K562 (cell line): ENCODE measurements at regions not wholly inside any gene's neighbourhood (a gene's known extent, or its start where the extent isn't known, plus 50 kb on each side); places are given as distances from the start of the nearest gene placed in this dataset.

Experiments used
- ATAC-seq: fragments of 200-7000 bp; cut with Tn5 transposase; 3 replicates; pipeline ENCODE4 v1.9.1; 2020; ENCODE audit warnings: moderate library complexity
- BruUV-seq: library from RNA; stranded (reverse); fragments of 400-500 nt; replicated peaks from 2 replicates; lab custom pipeline; 2021; lab: Mats Ljungman, UMichigan
- CTCF ChIA-PET: fragments of 300-600 bp; formaldehyde crosslinking; extraction: SDS; loops from one replicate; lab custom pipeline; 2021; ENCODE audit warnings: low intra/inter-chr PET ratio; lab: Yijun Ruan, JAX
- POLR2A ChIA-PET: fragments of 300-600, 350-650 bp; sonication (Branson Sonifier 250); formaldehyde crosslinking; extraction: SDS; loops from one replicate; lab custom pipeline; 2021; ENCODE audit warnings: antibody characterized with exemption, inconsistent platforms; lab: Yijun Ruan, JAX
- DNase-seq, 4 experiments: peaks; one replicate each; pipeline versions ENCODE4 v3.0.0 to v3.0.0-alpha.2; 2011 to 2018; ENCODE audit warnings: low spot score in 3 of 4, mixed read lengths in 3 of 4; ENCODE audit errors: extremely low read depth in 1 of 4
- FAIRE-seq: peaks from 2 replicates; lab custom pipeline; 2011; peaks lifted over from hg19 to GRCh38; lab: Jason Lieb, UNC
- H2AFZ ChIP-seq: 2 replicates; pipeline ENCODE4 v1.6.0; 2011; ENCODE audit warnings: low read depth, low read length, control low read depth, inconsistent platforms
- H3K27ac ChIP-seq: fragments of 200-600 bp; 3 replicates; pipeline ENCODE4 v1.8.0; 2011; ENCODE audit warnings: low read depth, mild to moderate bottlenecking, control low read depth, inconsistent platforms, low read length, moderate library complexity, mixed read lengths; ENCODE audit errors: extremely low read depth
- H3K27me3 ChIP-seq, 2 experiments: fragments of 300-600 bp in 1 of 2; 2 replicates in 1 of 2; 3 replicates in 1 of 2; pipeline versions ENCODE4 v1.6.0 to v1.8.0; 2011; ENCODE audit warnings: inconsistent platforms in 2 of 2, low read length in 2 of 2, mild to moderate bottlenecking in 1 of 2, mixed read lengths in 1 of 2, moderate library complexity in 1 of 2; ENCODE audit not compliant: control insufficient read depth in 2 of 2, insufficient read depth in 2 of 2
- H3K36me3 ChIP-seq: fragments of 300-600 bp; 3 replicates; pipeline ENCODE4 v1.8.0; 2011; ENCODE audit warnings: mild to moderate bottlenecking, low read length, inconsistent platforms; ENCODE audit not compliant: control insufficient read depth, insufficient read depth
- H3K4me1 ChIP-seq, 2 experiments: fragments of 200-600 bp in 1 of 2; replicated peaks in 1 of 2; 2 replicates in 1 of 2; 3 replicates in 1 of 2; pipeline versions ENCODE4 v1.5.1 to v1.8.0; 2011; ENCODE audit warnings: inconsistent platforms in 2 of 2, low read length in 2 of 2, mild to moderate bottlenecking in 1 of 2, mixed read lengths in 1 of 2, moderate library complexity in 1 of 2; ENCODE audit not compliant: control insufficient read depth in 2 of 2, insufficient read depth in 2 of 2
- H3K4me2 ChIP-seq: 2 replicates; pipeline ENCODE4 v1.6.1; 2011; ENCODE audit warnings: low read length, control low read depth, inconsistent platforms, mixed read lengths; ENCODE audit not compliant: insufficient read depth
- H3K4me3 ChIP-seq: fragments of 200-600 bp; sonication (generic), shearing (Covaris generic); 2 replicates; pipeline ENCODE4 v1.5.1; 2016; ENCODE audit warnings: control low read depth, inconsistent platforms
- H3K79me2 ChIP-seq: fragments of 200-600 bp; 3 replicates; pipeline ENCODE4 v1.8.0; 2011; ENCODE audit warnings: low read length, inconsistent platforms; ENCODE audit not compliant: control insufficient read depth, insufficient read depth
- H3K9ac ChIP-seq, 2 experiments: 2 replicates each; pipeline versions ENCODE4 v1.6.0 to v1.6.1; 2011; ENCODE audit warnings: low read depth in 2 of 2, low read length in 2 of 2, control low read depth in 1 of 2, inconsistent platforms in 1 of 2, mild to moderate bottlenecking in 1 of 2, mixed read lengths in 1 of 2; ENCODE audit not compliant: insufficient read depth in 1 of 2
- H3K9me1 ChIP-seq: one replicate; pipeline ENCODE4 v1.6.0; 2011; ENCODE audit warnings: inconsistent platforms, mild to moderate bottlenecking, low read length, moderate library complexity; ENCODE audit not compliant: control insufficient read depth, insufficient read depth
- H3K9me3 ChIP-seq: replicated peaks from 2 replicates; pipeline ENCODE4 v1.5.1; 2011; ENCODE audit warnings: low read depth, low read length, inconsistent platforms; ENCODE audit not compliant: control insufficient read depth, insufficient read depth
- H4K20me1 ChIP-seq: replicated peaks from 2 replicates; pipeline ENCODE4 v1.6.1; 2011; ENCODE audit warnings: low read length, inconsistent platforms, mixed read lengths; ENCODE audit not compliant: control insufficient read depth, insufficient read depth
- CSDE1 ChIP-seq, 2 experiments: fragments of 450-650 bp; IDR thresholded peaks; 2 replicates each; pipeline ENCODE4 v1.6.1; 2016; ENCODE audit warnings: mild to moderate bottlenecking in 1 of 2
- HMGN3 ChIP-seq: IDR thresholded peaks from 2 replicates; pipeline ENCODE4 v1.6.1; 2011; ENCODE audit warnings: borderline replicate concordance, low read depth, mild to moderate bottlenecking, mixed read lengths, low read length; ENCODE audit not compliant: insufficient read length; ENCODE audit errors: extremely low read depth
- PYGO2 ChIP-seq: fragments of 450-650 bp; IDR thresholded peaks from 2 replicates; pipeline ENCODE4 v1.6.1; 2016; ENCODE audit warnings: mild to moderate bottlenecking, missing genetic modification characterization, moderate library complexity, missing compliant biosample characterization
- RBM17 ChIP-seq: fragments of 200-400 bp; formaldehyde crosslinking; IDR thresholded peaks from 2 replicates; pipeline ENCODE4 v1.6.1; 2017; ENCODE audit warnings: low read depth, mild to moderate bottlenecking, low read length, borderline replicate concordance
- SAFB ChIP-seq: fragments of 200-400 bp; formaldehyde crosslinking; IDR thresholded peaks from 2 replicates; pipeline ENCODE4 v1.6.1; 2017; ENCODE audit warnings: low read depth, low read length, borderline replicate concordance
- SIN3A ChIP-seq, 2 experiments: fragments of 150-350 bp in 1 of 2; IDR thresholded peaks; 2 replicates each; pipeline ENCODE4 v1.6.1; 2011 to 2016; ENCODE audit warnings: borderline replicate concordance in 2 of 2, low read depth in 2 of 2, low read length in 2 of 2, mild to moderate bottlenecking in 2 of 2, moderate library complexity in 2 of 2; ENCODE audit not compliant: control insufficient read depth in 1 of 2
- SIX5 ChIP-seq, 2 experiments: IDR thresholded peaks; 2 replicates each; pipeline ENCODE4 v1.6.1; 2011; ENCODE audit warnings: low read length in 2 of 2, borderline replicate concordance in 1 of 2, low read depth in 1 of 2, mild to moderate bottlenecking in 1 of 2, moderate library complexity in 1 of 2; ENCODE audit not compliant: insufficient read depth in 1 of 2
- ZKSCAN1 ChIP-seq: fragments of 150-350 bp; IDR thresholded peaks from 2 replicates; pipeline ENCODE4 v1.6.1; 2016; ENCODE audit warnings: low read depth, low read length
- WGBS: fragments of 100-300 bp; shearing (Covaris generic); methylation state at CpG from one replicate; pipeline ENCODE4 v1.1.6; 2016; ENCODE audit warnings: low coverage, mixed read lengths; ENCODE audit not compliant: insufficient coverage; ENCODE audit errors: missing lambda C conversion rate; 5-methylcytosine and 5-hydroxymethylcytosine counted together
- in situ Hi-C: fragments of 300-500 bp; cut with MboI; formaldehyde crosslinking; loops from 4 replicates; pipeline ENCODE4 v1.15.0; 2018; ENCODE audit warnings: inconsistent platforms, mixed read lengths
- intact Hi-C: fragments of 100-400 bp; cut with micrococcal nuclease; formaldehyde crosslinking; loops from 2 replicates; pipeline ENCODE4 v1.14.2; 2022
- TF ChIP-seq, protein P1 (sequence below), 2 experiments: fragments of 450-650 bp; IDR thresholded peaks; 2 replicates each; pipeline ENCODE4 v1.6.1; 2016

DNA sequence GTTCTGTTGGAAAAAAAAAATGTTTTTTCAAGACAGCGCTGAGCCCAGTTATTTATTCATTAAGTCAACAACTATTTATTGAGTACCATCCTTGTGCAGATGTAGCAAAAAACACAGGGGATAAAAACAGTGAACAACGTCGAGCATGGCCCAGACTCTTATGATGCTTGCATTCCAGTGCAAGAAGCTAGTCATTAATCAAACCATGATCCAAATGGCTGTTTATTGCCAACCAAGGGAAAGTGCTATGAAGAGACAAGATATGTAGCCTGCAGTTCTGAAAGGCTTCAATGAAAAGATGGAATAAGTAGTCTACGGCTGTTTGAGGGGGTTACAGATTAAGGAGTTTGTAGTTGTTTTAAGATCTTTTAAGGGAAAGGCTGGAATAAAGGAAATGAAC is 262.3 kb downstream of the NEBL start (continued):
- TF ChIP-seq SAFB (no peak), RBM17 (no peak), SIX5 (IDR thresholded peaks at IDR 0.05; ENCODE audit: borderline replicate concordance in 1 of 2, insufficient read depth in 1 of 2, low read depth in 1 of 2, low read length in 2 of 2) (no peak), CSDE1 (IDR thresholded peaks at IDR 0.05) (no peak), ZKSCAN1 (no peak)
- TF ChIP-seq, all 486 proteins: peak for 0

DNA sequence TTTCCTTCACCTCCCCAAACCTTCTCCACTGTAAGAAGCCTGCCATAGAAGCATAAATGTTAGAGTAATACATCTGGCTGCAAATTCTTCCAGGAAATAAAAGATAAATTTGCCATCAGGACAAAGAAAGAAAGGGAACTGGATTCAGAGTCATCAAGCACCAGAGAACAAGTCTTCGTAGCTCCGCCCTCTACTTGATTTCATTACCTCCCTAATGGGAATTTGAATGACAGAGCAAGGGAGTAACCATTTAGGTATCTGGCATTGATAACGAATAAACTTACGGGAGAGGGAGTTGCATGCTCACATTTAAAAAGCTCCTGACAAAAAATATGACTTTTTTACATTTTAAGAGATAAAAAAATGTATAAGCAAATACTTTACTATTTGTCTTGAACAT is 263.4 kb downstream of the NEBL start:
- H2AFZ ChIP-seq, result no peak overlapping the region
- FAIRE-seq (no peak), ATAC-seq (no peak), DNase-seq (no peak)
- H4K20me1 ChIP-seq, result no peaks in the 10 kb centered on the region
- H3K9me3 ChIP-seq, result no peaks in the 10 kb centered on the region
- H3K9ac ChIP-seq, result no peak overlapping the region
- no peak overlapping the region for H3K4me2 ChIP-seq
- H3K4me1 ChIP-seq, result no peaks in the 10 kb centered on the region
- 1% methylated on average over 4 of the region's 4 CpGs for WGBS
- intact Hi-C loops, result no loop called here
- TF ChIP-seq PYGO2 (no peak), SIN3A (IDR thresholded peaks at IDR 0.05; ENCODE audit: borderline replicate concordance in 2 of 2, control insufficient read depth in 1 of 2, low read depth in 2 of 2, low read length in 2 of 2) (no peak), HMGN3 (no peak)
- TF ChIP-seq, protein P1, sequence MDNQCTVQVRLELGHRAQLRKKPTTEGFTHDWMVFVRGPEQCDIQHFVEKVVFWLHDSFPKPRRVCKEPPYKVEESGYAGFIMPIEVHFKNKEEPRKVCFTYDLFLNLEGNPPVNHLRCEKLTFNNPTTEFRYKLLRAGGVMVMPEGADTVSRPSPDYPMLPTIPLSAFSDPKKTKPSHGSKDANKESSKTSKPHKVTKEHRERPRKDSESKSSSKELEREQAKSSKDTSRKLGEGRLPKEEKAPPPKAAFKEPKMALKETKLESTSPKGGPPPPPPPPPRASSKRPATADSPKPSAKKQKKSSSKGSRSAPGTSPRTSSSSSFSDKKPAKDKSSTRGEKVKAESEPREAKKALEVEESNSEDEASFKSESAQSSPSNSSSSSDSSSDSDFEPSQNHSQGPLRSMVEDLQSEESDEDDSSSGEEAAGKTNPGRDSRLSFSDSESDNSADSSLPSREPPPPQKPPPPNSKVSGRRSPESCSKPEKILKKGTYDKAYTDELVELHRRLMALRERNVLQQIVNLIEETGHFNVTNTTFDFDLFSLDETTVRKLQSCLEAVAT (IDR thresholded peaks at IDR 0.05), result no peak
- ChIA-PET POLR2A (no interaction called here), CTCF (no interaction called here)
- H3K9me1 ChIP-seq, result no peaks in the 10 kb centered on the region
- in situ Hi-C loops, result no loop called here
- no peaks in the 10 kb centered on the region for H3K27me3 ChIP-seq
- no peaks in the 10 kb centered on the region for H3K79me2 ChIP-seq
- H3K4me3 ChIP-seq, result no peak overlapping the region
- no TSS peak for BruUV-seq
- H3K27ac ChIP-seq, result no peak overlapping the region
- no peaks in the 10 kb centered on the region for H3K36me3 ChIP-seq
